PC-3 (cell line): ENCODE measurements at regions not wholly inside any gene's neighbourhood (a gene's known extent, or its start where the extent isn't known, plus 50 kb on each side); places are given as distances from the start of the nearest gene placed in this dataset.

Source experiments
- ATAC-seq: fragments of 200-7000 bp; cut with Tn5 transposase; 2 replicates; pipeline ENCODE4 v1.9.1; 2020; ENCODE audit warnings: mild to moderate bottlenecking, moderate library complexity
- BruUV-seq: library from RNA; stranded (reverse); fragments of 400-500 nt; replicated peaks from 2 replicates; lab custom pipeline; 2021; lab: Mats Ljungman, UMichigan
- CTCF ChIA-PET: fragments of 300-600 bp; sonication (Branson Sonifier 250); formaldehyde crosslinking; loops from one replicate; lab custom pipeline; 2022; ENCODE audit warnings: antibody characterized with exemption; lab: Charles Lee
- POLR2A ChIA-PET: fragments of 300-600 bp; sonication (Branson Sonifier 250); formaldehyde crosslinking; loops from one replicate; lab custom pipeline; 2022; ENCODE audit warnings: antibody characterized with exemption; ENCODE audit not compliant: unreplicated experiment; lab: Charles Lee
- DNase-seq: peaks from one replicate; pipeline ENCODE4 v3.0.0-alpha.2; 2015
- H2AFZ ChIP-seq: fragments of 300-600 bp; sonication (generic); 2 replicates; pipeline ENCODE4 v1.6.0; 2016; ENCODE audit warnings: antibody characterized with exemption, low read length
- H3F3A ChIP-seq: fragments of 300-600 bp; sonication (generic); one replicate; pipeline ENCODE4 v1.6.0; 2017; ENCODE audit warnings: antibody characterized with exemption, low read length, control low read depth, mild to moderate bottlenecking; ENCODE audit not compliant: unreplicated experiment
- H3K27ac ChIP-seq: fragments of 300-600 bp; sonication (generic); 2 replicates; pipeline ENCODE4 v1.5.1; 2016; ENCODE audit warnings: mild to moderate bottlenecking, low read length
- H3K27me3 ChIP-seq: fragments of 300-600 bp; sonication (generic); 2 replicates; pipeline ENCODE4 v1.6.1; 2016; ENCODE audit warnings: low read length, mixed read lengths
- H3K36me3 ChIP-seq: fragments of 300-600 bp; sonication (generic); 2 replicates; pipeline ENCODE4 v1.6.1; 2016; ENCODE audit warnings: low read depth, mixed run types, low read length, mixed read lengths
- H3K4me1 ChIP-seq: fragments of 300-600 bp; sonication (generic); 2 replicates; pipeline ENCODE4 v1.5.1; 2016; ENCODE audit warnings: low read length; ENCODE audit not compliant: insufficient read depth
- H3K4me2 ChIP-seq: fragments of 300-600 bp; sonication (generic); 2 replicates; pipeline ENCODE4 v1.6.0; 2016; ENCODE audit warnings: low read length
- H3K4me3 ChIP-seq: fragments of 300-600 bp; sonication (generic); 2 replicates; pipeline ENCODE4 v1.5.1; 2016; ENCODE audit warnings: mild to moderate bottlenecking, low read length, mixed read lengths
- H3K79me2 ChIP-seq: fragments of 300-600 bp; sonication (generic); 2 replicates; pipeline ENCODE4 v1.6.1; 2017; ENCODE audit warnings: low read length, mixed read lengths
- H3K9ac ChIP-seq: fragments of 300-600 bp; sonication (generic); 2 replicates; pipeline ENCODE4 v1.6.0; 2016; ENCODE audit warnings: mild to moderate bottlenecking, low read length
- H3K9me2 ChIP-seq: fragments of 300-600 bp; sonication (generic); replicated peaks from 2 replicates; pipeline ENCODE4 v1.6.1; 2016; ENCODE audit warnings: mixed run types, low read length, mixed read lengths
- H3K9me3 ChIP-seq: fragments of 300-600 bp; sonication (generic); 2 replicates; pipeline ENCODE4 v1.6.1; 2016; ENCODE audit warnings: low read length, mixed read lengths
- H4K20me1 ChIP-seq: fragments of 300-600 bp; sonication (generic); 2 replicates; pipeline ENCODE4 v1.6.1; 2016; ENCODE audit warnings: low read length, mixed read lengths
- EZH2 ChIP-seq: fragments of 300-600 bp; sonication (generic); IDR thresholded peaks from one replicate; pipeline ENCODE4 v1.6.1; 2017; ENCODE audit warnings: antibody characterized with exemption, mild to moderate bottlenecking, low read length; ENCODE audit not compliant: unreplicated experiment
- EZH2phosphoT487 ChIP-seq: fragments of 300-600 bp; sonication (generic); IDR thresholded peaks from 2 replicates; pipeline ENCODE4 v1.6.1; 2018; ENCODE audit warnings: mild to moderate bottlenecking, antibody characterized with exemption, low read length, borderline replicate concordance
- intact Hi-C: fragments of 100-400 bp; cut with micrococcal nuclease; formaldehyde crosslinking; loops from 2 replicates; pipeline ENCODE4 v1.9.0; 2023
- TF ChIP-seq, protein P1 (sequence below): fragments of 300-600 bp; sonication (generic); conservative IDR thresholded peaks from 2 replicates; pipeline ENCODE4 v1.5.1; 2017; ENCODE audit warnings: antibody characterized with exemption, low read depth, mild to moderate bottlenecking, low read length

DNA sequence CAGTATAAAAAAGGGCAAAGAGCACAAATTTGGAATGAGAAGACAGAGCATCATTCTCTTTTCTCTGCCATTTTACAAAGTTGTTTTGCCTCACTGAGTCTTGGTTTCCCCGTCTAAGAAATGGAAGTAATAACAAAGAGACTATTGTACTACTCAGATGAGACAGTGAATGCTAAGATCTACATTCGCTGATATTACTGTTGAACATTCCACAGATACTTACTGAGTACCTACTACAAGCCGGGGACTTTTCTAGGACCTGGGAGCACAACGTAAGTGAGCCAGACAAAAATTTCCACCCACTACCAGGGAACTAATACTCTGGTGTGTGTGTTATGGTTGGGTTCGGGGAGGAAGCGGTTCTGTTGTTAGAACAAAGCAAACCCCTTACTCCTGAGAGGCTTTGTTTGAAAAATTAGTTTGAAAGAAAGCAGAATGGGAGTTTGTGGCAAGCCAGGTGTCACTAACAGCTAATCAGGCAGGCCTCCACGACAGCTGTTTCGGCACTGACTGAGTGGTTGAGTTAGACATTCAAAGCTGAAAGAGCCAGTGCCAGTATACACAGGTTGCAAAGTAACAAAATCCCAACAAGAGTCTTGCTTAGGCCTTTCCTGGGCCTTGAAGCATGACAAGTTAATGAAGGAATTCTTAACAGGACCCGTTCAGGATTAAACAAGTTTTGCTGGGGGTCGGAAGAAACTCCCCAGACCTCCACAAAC is 458.3 kb downstream of the EDEM1 start:
- TF ChIP-seq, protein P1, sequence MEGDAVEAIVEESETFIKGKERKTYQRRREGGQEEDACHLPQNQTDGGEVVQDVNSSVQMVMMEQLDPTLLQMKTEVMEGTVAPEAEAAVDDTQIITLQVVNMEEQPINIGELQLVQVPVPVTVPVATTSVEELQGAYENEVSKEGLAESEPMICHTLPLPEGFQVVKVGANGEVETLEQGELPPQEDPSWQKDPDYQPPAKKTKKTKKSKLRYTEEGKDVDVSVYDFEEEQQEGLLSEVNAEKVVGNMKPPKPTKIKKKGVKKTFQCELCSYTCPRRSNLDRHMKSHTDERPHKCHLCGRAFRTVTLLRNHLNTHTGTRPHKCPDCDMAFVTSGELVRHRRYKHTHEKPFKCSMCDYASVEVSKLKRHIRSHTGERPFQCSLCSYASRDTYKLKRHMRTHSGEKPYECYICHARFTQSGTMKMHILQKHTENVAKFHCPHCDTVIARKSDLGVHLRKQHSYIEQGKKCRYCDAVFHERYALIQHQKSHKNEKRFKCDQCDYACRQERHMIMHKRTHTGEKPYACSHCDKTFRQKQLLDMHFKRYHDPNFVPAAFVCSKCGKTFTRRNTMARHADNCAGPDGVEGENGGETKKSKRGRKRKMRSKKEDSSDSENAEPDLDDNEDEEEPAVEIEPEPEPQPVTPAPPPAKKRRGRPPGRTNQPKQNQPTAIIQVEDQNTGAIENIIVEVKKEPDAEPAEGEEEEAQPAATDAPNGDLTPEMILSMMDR, result no peak
- TF ChIP-seq EZH2phosphoT487 (no peak), EZH2 (no peak)
- Histone ChIP-seq H3K9me2 (no peaks in the 10 kb centered on the region), H3K4me1 (no peaks in the 10 kb centered on the region), H3K79me2 (no peaks in the 10 kb centered on the region), H3K27ac (no peak overlapping the region), H3K9ac (no peak overlapping the region), H3F3A (no peaks in the 10 kb centered on the region), H3K27me3 (no peaks in the 10 kb centered on the region; the same call in 1 of the 2 replicates), H3K9me3 (no peaks in the 10 kb centered on the region), H4K20me1 (no peaks in the 10 kb centered on the region), H3K36me3 (no peaks in the 10 kb centered on the region), H3K4me3 (no peak overlapping the region), H3K4me2 (no peak overlapping the region), H2AFZ (no peak overlapping the region)
- POLR2A ChIA-PET, result no interaction called here
- intact Hi-C loops, result no loop called here
- CTCF ChIA-PET, result no interaction called here
- no peak for DNase-seq
- BruUV-seq, result no TSS peak
- ATAC-seq, result no peak

DNA sequence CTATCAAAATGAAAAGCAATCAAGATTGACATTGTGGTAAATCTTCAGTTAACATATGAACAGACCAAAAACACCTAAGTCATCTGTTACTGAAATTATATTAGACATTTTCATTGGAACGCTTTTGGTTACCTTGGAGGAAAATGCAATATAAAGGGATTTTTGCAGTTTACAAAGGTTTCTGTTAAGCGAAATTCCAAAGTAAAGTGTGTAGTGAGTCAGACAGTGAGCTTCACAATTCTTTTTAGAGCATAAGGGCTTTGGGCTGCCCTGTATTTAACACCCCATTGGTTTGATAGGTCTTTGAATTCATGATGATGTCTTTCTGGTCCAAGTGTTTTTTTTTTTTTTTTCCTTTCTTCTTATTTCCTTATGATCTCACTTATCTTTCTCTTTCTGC is 462.8 kb downstream of the EDEM1 start:
- DNase-seq (no peak), ATAC-seq (no peak)
- Histone ChIP-seq H2AFZ (no peak overlapping the region), H3K36me3 (no peaks in the 10 kb centered on the region), H3K27me3 (no peaks in the 10 kb centered on the region; the same call in 1 of the 2 replicates), H3K9me2 (no peaks in the 10 kb centered on the region), H3F3A (no peaks in the 10 kb centered on the region), H3K79me2 (no peaks in the 10 kb centered on the region), H3K9me3 (0 out of 2 replicates have a peak, but pooled peaks cover 2% of the 10 kb centered on the region), H3K4me1 (no peaks in the 10 kb centered on the region), H3K4me3 (no peak overlapping the region), H4K20me1 (no peaks in the 10 kb centered on the region), H3K9ac (no peak overlapping the region), H3K27ac (no peak overlapping the region), H3K4me2 (no peak overlapping the region)
- no TSS peak for BruUV-seq
- TF ChIP-seq EZH2phosphoT487 (no peak), EZH2 (no peak)
- TF ChIP-seq, protein P1, result no peak
- intact Hi-C loops, result no loop called here
- CTCF ChIA-PET, result no interaction called here
- POLR2A ChIA-PET, result no interaction called here

DNA sequence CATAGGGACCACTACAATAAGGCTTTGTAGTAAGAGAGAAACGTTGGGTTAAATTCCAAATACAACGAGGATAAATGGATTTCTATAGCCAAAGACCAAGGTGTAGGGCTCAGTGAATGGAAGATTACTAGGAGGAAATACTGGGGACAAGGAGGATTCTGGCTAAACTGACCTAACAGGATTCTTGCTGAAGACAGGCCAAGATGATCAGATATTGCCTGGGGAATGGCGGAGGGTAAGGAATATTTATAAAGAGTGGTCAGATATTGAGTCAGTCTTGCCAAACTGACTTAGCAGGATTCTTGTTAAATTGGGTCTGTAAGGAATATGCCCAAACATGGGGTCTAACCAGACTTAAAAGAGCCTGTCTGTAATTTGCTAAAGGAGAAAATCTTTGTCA is 463.8 kb downstream of the EDEM1 start:
- Histone ChIP-seq H3K9me3 (0 out of 2 replicates have a peak, but pooled peaks cover 9% of the 10 kb centered on the region), H3K4me2 (no peak overlapping the region), H3K4me3 (no peak overlapping the region), H3F3A (no peaks in the 10 kb centered on the region), H3K79me2 (no peaks in the 10 kb centered on the region), H3K4me1 (no peaks in the 10 kb centered on the region), H3K36me3 (no peaks in the 10 kb centered on the region), H3K9me2 (no peaks in the 10 kb centered on the region), H3K27ac (no peak overlapping the region), H3K9ac (no peak overlapping the region), H2AFZ (no peak overlapping the region), H4K20me1 (no peaks in the 10 kb centered on the region), H3K27me3 (no peaks in the 10 kb centered on the region; the same call in 1 of the 2 replicates)
- no TSS peak for BruUV-seq
- ATAC-seq (no peak), DNase-seq (no peak)
- ChIA-PET POLR2A (no interaction called here), CTCF (no interaction called here)
- intact Hi-C loops, result no loop called here
- TF ChIP-seq EZH2, result no peak
- TF ChIP-seq EZH2phosphoT487, result no peak
- TF ChIP-seq, protein P1, result no peak
